Prostate gland (tissue), 2 donors: ENCODE measurements at regions not wholly inside any gene's neighbourhood (a gene's known extent, or its start where the extent isn't known, plus 50 kb on each side); places are given as distances from the start of the nearest gene placed in this dataset.

Experiments
- DNase-seq: peaks from one replicate; pipeline ENCODE4 v3.0.0-alpha.2; 2019; ENCODE audit warnings: low spot score
- H3K27ac ChIP-seq, 2 donors: fragments of 200-600 bp; sonication (generic); 2 replicates each; pipeline ENCODE4 v1.5.1; 2017 to 2019
- H3K27me3 ChIP-seq: fragments of 200-600 bp; sonication (generic); replicated peaks from 2 replicates; pipeline ENCODE4 v1.5.1; 2019; ENCODE audit not compliant: insufficient read depth
- H3K36me3 ChIP-seq, 2 donors: fragments of 200-600 bp; sonication (generic); 1 replicate in 1 of 2; 2 replicates in 1 of 2; pipeline versions ENCODE4 v1.5.1 to v1.8.1; 2017 to 2019
- H3K4me1 ChIP-seq: fragments of 200-600 bp; sonication (generic); replicated peaks from 2 replicates; pipeline ENCODE4 v1.5.1; 2019
- H3K4me3 ChIP-seq, 2 donors: fragments of 200-600 bp; sonication (generic); 2 replicates each; pipeline ENCODE4 v1.5.1; 2017 to 2019
- H3K9me3 ChIP-seq: fragments of 200-600 bp; sonication (generic); 2 replicates; pipeline ENCODE4 v1.5.1; 2017
- CTCF ChIP-seq, 4 experiments: fragments of 200-600 bp in 2 of 4; fragments of 450-650 bp in 2 of 4; sonication (generic) in 2 of 4; IDR thresholded peaks; 1 replicate in 3 of 4; 2 replicates in 1 of 4; pipeline ENCODE4 v1.5.1; 2016 to 2019; ENCODE audit warnings: antibody characterized with exemption in 4 of 4, mild to moderate bottlenecking in 2 of 4, moderate library complexity in 2 of 4
- POLR2A ChIP-seq: fragments of 450-650 bp; IDR thresholded peaks from one replicate; pipeline ENCODE4 v1.6.1; 2016; ENCODE audit warnings: antibody characterized with exemption, mild to moderate bottlenecking
- POLR2AphosphoS5 ChIP-seq: sonication (generic); formaldehyde crosslinking; IDR thresholded peaks from one replicate; pipeline ENCODE4 v1.6.1; 2017; ENCODE audit warnings: antibody characterized with exemption
- WGBS: methylation state at CpG from one replicate; pipeline ENCODE4 v1.1.5; 2018; 5-methylcytosine and 5-hydroxymethylcytosine counted together
- intact Hi-C: fragments of 100-400 bp; cut with DNase I; formaldehyde crosslinking; loops from one replicate; pipeline ENCODE4 v1.14.2; 2022

DNA sequence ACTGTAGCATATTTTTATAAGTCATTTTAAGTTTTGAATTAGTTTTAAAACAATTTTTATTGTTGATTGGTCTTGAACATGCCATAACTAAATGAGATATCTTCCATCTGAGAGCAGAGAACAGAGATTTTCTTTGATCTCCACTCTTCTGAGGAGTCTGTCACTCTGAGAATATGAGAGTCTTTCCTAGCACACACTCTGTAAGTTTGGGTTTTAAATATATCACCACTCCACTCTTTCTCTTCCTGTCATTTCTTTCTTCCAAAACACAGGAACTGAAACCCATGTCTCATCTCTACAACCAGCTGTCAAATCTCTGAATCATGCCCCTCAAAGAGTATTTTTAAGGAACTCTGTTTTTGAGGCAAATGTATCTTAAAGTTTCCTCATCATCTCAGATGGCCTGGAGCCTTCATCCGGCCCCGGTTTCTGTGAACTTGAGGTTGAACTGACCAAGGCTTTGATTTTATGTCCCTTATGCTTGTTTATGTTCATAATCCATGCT, 698.2 kb upstream of the SGCG start:
- no peaks in the 10 kb centered on the region for H3K4me1 ChIP-seq
- intact Hi-C loops = no loop called here
- no peaks in the 10 kb centered on the region for H3K36me3 ChIP-seq
- no peak overlapping the region for H3K4me3 ChIP-seq
- no peak for DNase-seq
- 96% methylated on average over 2 of the region's 2 CpGs for WGBS
- TF ChIP-seq CTCF (IDR thresholded peaks at IDR 0.05) = no peak
- TF ChIP-seq POLR2AphosphoS5 = no peak
- no peak for TF ChIP-seq POLR2A
- H3K27me3 ChIP-seq = no peaks in the 10 kb centered on the region
- no peak overlapping the region for H3K27ac ChIP-seq
- no peaks in the 10 kb centered on the region for H3K9me3 ChIP-seq

DNA sequence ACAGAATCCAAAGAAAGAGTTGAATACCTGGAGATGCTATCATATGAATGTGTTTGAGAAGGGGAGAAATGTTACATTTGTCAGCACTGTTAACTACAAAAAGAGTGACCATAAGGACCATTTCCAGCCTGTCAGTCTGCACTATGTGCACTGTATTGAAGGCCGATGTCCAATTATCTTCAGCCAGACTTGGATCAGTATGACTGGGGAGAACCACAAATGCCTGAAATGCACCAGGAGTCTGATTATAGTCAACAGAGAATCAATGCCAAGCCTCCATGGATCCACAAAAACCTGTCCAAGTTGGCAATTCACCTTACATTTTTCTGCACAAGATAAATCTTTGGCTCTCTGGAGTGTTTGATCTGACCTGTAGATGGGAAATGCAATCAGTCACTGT, 697.5 kb upstream of the SGCG start:
- Histone ChIP-seq H3K27me3 (no peaks in the 10 kb centered on the region), H3K36me3 (no peaks in the 10 kb centered on the region), H3K9me3 (no peaks in the 10 kb centered on the region), H3K4me3 (no peak overlapping the region), H3K27ac (no peak overlapping the region), H3K4me1 (no peaks in the 10 kb centered on the region)
- TF ChIP-seq POLR2AphosphoS5 (no peak), CTCF (IDR thresholded peaks at IDR 0.05) (no peak), POLR2A (no peak)
- WGBS = 71% methylated on average over 1 of the region's 1 CpG
- intact Hi-C loops = no loop called here
- DNase-seq = no peak

- 46% methylated on average over 3 of the region's 3 CpGs for WGBS
- no peaks in the 10 kb centered on the region for H3K4me1 ChIP-seq
- TF ChIP-seq CTCF (IDR thresholded peaks at IDR 0.05) (no peak), POLR2A (no peak), POLR2AphosphoS5 (no peak)
- no peak overlapping the region for H3K4me3 ChIP-seq
- DNase-seq = no peak
- no peaks in the 10 kb centered on the region for H3K36me3 ChIP-seq
- H3K27ac ChIP-seq = no peak overlapping the region
- no peaks in the 10 kb centered on the region for H3K9me3 ChIP-seq
- no peaks in the 10 kb centered on the region for H3K27me3 ChIP-seq
- intact Hi-C loops = no loop called here
Observed at GRCh38 chr13:22486490-22486889, 694.3 kb upstream of the SGCG start.

GRCh38 chr13:22487932-22488331, 692.8 kb upstream of the SGCG start:
- H3K27me3 ChIP-seq = no peaks in the 10 kb centered on the region
- no peak for DNase-seq
- intact Hi-C loops = no loop called here
- H3K27ac ChIP-seq = no peak overlapping the region
- TF ChIP-seq POLR2AphosphoS5 (no peak), CTCF (IDR thresholded peaks at IDR 0.05) (no peak), POLR2A (no peak)
- no peaks in the 10 kb centered on the region for H3K4me1 ChIP-seq
- no peaks in the 10 kb centered on the region for H3K9me3 ChIP-seq
- H3K36me3 ChIP-seq = no peaks in the 10 kb centered on the region
- no peak overlapping the region for H3K4me3 ChIP-seq

- TF ChIP-seq POLR2AphosphoS5 (no peak), POLR2A (no peak), CTCF (IDR thresholded peaks at IDR 0.05) (no peak)
- no peak overlapping the region for H3K4me3 ChIP-seq
- no peaks in the 10 kb centered on the region for H3K4me1 ChIP-seq
- no peaks in the 10 kb centered on the region for H3K27me3 ChIP-seq
- H3K36me3 ChIP-seq = no peaks in the 10 kb centered on the region
- 82% methylated on average over 2 of the region's 2 CpGs for WGBS
- no peak overlapping the region for H3K27ac ChIP-seq
- no peak for DNase-seq
- H3K9me3 ChIP-seq = no peaks in the 10 kb centered on the region
- intact Hi-C loops = no loop called here
Observed at GRCh38 chr13:22489771-22490170, 691.0 kb upstream of the SGCG start.
